Sigmoid colon (tissue), 6 donors: ENCODE measurements at regions not wholly inside any gene's neighbourhood (a gene's known extent, or its start where the extent isn't known, plus 50 kb on each side); places are given as distances from the start of the nearest gene placed in this dataset.
A peak's percentile ranks its signal among the peaks of the same experiment; 100 is the strongest.
"Not testable (repeated sequence)": the region's sequence is repeated elsewhere in the genome, so short reads cannot be mapped to it uniquely, and the experiment has no call there.

Source experiments
- DNase-seq: peaks from one replicate; pipeline ENCODE4 v3.0.0-alpha.2; 2019
- H3K27ac ChIP-seq, 4 donors: fragments of 200-600 bp; sonication (generic); one replicate each; pipeline ENCODE4 v1.5.1; 2016 to 2019; ENCODE audit warnings: mild to moderate bottlenecking in 1 of 4
- H3K27me3 ChIP-seq, 3 donors: fragments of 200-600 bp; sonication (generic); one replicate each; pipeline ENCODE4 v1.5.1; 2019; ENCODE audit warnings: mild to moderate bottlenecking in 1 of 3
- H3K36me3 ChIP-seq, 4 donors: fragments of 200-600 bp; sonication (generic); one replicate each; pipeline ENCODE4 v1.5.1; 2016 to 2019
- H3K4me1 ChIP-seq, 4 donors: fragments of 200-600 bp; sonication (generic); one replicate each; pipeline ENCODE4 v1.5.1; 2017 to 2019
- H3K4me3 ChIP-seq, 4 donors: fragments of 200-600 bp; sonication (generic); one replicate each; pipeline ENCODE4 v1.5.1; 2017 to 2019; ENCODE audit warnings: mild to moderate bottlenecking in 2 of 4, moderate library complexity in 1 of 4
- H3K9me3 ChIP-seq, 4 donors: fragments of 200-600 bp in 3 of 4; sonication (generic) in 3 of 4; one replicate each; pipeline versions ENCODE4 v1.5.1 to v1.6.1; 2013 to 2019
- EP300 ChIP-seq, 4 donors: sonication (generic); formaldehyde crosslinking; IDR thresholded peaks; one replicate each; pipeline ENCODE4 v1.6.1; 2017; ENCODE audit warnings: antibody characterized with exemption in 4 of 4
- POLR2A ChIP-seq, 2 donors: fragments of 450-650 bp; IDR thresholded peaks; one replicate each; pipeline ENCODE4 v1.6.1; 2016; ENCODE audit warnings: antibody characterized with exemption in 2 of 2, mild to moderate bottlenecking in 2 of 2, moderate library complexity in 2 of 2
- POLR2AphosphoS5 ChIP-seq, 4 donors: sonication (generic); formaldehyde crosslinking; IDR thresholded peaks; one replicate each; pipeline ENCODE4 v1.6.1; 2017; ENCODE audit warnings: antibody characterized with exemption in 4 of 4
- WGBS, 2 donors: extraction: QIAGEN DNeasy Blood & Tissue Kit; methylation state at CpG; one replicate each; pipeline ENCODE4 v1.1.7; 2013; 5-methylcytosine and 5-hydroxymethylcytosine counted together
- intact Hi-C: fragments of 100-400 bp; cut with DNase I; formaldehyde crosslinking; loops from one replicate; pipeline ENCODE4 v1.15.1; 2023
- TF ChIP-seq, protein P1 (sequence below), 4 experiments: fragments of 450-650 bp in 3 of 4; fragments of 200-600 bp in 1 of 4; IDR thresholded peaks; one replicate each; pipeline ENCODE4 v1.5.1; 2016 to 2019; ENCODE audit warnings: antibody characterized with exemption in 4 of 4, mild to moderate bottlenecking in 3 of 4, moderate library complexity in 2 of 4
- donor health status: healthy with polysubstance abuse.
- donor health status: healthy.

DNA sequence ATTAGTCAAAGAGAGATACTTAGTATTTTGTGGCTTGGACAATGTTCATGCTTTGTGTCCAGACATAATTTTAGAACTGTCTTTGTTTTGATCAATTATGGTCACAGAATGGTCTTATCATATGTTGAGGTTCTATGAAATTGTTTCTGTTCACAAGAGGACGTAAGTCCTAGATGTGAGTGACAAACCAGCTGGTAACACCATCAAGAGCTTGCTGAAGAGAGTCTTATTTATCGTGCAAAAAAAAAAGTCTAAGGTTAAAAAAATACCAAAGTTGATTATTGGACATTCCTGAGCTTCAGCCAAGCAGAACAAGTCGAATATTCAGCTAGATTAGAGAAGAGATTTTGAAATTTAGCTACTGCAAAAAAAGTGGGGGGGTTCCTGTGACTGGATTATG is 495.9 kb upstream of the NAALADL2 start:
- WGBS, 2 donors, result 42 to 77% methylated on average over 3 of the region's 3 CpGs
- no peak overlapping the region for H3K4me3 ChIP-seq
- TF ChIP-seq, protein P1, sequence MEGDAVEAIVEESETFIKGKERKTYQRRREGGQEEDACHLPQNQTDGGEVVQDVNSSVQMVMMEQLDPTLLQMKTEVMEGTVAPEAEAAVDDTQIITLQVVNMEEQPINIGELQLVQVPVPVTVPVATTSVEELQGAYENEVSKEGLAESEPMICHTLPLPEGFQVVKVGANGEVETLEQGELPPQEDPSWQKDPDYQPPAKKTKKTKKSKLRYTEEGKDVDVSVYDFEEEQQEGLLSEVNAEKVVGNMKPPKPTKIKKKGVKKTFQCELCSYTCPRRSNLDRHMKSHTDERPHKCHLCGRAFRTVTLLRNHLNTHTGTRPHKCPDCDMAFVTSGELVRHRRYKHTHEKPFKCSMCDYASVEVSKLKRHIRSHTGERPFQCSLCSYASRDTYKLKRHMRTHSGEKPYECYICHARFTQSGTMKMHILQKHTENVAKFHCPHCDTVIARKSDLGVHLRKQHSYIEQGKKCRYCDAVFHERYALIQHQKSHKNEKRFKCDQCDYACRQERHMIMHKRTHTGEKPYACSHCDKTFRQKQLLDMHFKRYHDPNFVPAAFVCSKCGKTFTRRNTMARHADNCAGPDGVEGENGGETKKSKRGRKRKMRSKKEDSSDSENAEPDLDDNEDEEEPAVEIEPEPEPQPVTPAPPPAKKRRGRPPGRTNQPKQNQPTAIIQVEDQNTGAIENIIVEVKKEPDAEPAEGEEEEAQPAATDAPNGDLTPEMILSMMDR (IDR thresholded peaks at IDR 0.05), result no peak
- TF ChIP-seq POLR2A (IDR thresholded peaks at IDR 0.05), result no peak
- no peak for TF ChIP-seq EP300 (IDR thresholded peaks at IDR 0.05)
- TF ChIP-seq POLR2AphosphoS5 (IDR thresholded peaks at IDR 0.05), result no peak
- intact Hi-C loops, result no loop called here
- no peaks in the 10 kb centered on the region for H3K4me1 ChIP-seq
- no peak for DNase-seq
- no peaks in the 10 kb centered on the region for H3K27me3 ChIP-seq
- no peak overlapping the region for H3K27ac ChIP-seq
- no peaks in the 10 kb centered on the region for H3K36me3 ChIP-seq
- H3K9me3 ChIP-seq, result no peaks in the 10 kb centered on the region

DNA sequence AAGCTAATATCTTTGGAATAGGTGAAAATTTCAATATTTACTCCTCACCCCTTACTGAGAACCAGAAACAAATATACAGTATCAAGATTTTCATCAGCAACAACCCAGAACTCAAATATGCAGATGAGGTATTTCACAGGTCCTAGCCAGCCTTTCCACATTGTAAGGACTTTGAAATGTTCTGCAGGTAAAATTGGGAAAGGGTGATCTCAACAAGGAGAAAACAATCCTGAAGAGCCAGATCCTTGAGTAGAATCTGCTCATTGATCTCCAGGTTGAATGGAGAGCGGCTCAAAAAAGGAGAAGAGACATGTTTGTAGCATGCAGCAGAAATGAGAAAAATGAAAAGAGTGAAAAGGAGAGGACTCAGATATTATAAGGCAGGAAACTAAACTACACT is 493.3 kb upstream of the NAALADL2 start:
- Histone ChIP-seq H3K9me3 (no peaks in the 10 kb centered on the region), H3K27ac (no peak overlapping the region), H3K27me3 (no peaks in the 10 kb centered on the region), H3K36me3 (no peaks in the 10 kb centered on the region), H3K4me1 (no peaks in the 10 kb centered on the region), H3K4me3 (no peak overlapping the region)
- DNase-seq, result no peak
- intact Hi-C loops, result no loop called here
- TF ChIP-seq, protein P1 (IDR thresholded peaks at IDR 0.05), result no peak
- TF ChIP-seq POLR2A (IDR thresholded peaks at IDR 0.05) (no peak), POLR2AphosphoS5 (IDR thresholded peaks at IDR 0.05) (no peak), EP300 (IDR thresholded peaks at IDR 0.05) (no peak)
- WGBS, 2 donors, result 90 to 93% methylated on average over 1 of the region's 1 CpG

DNA sequence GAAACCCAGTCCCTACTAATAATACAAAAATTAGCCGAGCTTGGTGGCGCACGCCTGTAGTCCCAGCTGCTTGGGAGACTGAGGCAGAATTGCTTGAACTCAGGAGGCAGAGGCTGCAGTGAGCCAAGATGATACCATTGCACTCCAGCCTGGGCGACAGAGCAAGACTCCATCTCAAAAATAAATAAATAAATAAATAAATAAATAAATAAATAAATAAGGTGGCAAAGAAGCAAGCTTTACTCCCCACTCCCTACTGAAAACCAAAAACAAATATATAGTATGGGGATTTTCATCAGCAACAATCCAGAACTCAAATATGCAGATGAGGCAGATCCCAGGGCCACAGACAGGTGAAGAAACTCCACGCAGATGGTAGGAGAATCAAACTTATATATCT is 492.2 kb upstream of the NAALADL2 start:
- DNase-seq, H3K27me3 ChIP-seq, H3K4me3 ChIP-seq, H3K4me1 ChIP-seq, intact Hi-C loops, H3K27ac ChIP-seq, H3K9me3 ChIP-seq, H3K36me3 ChIP-seq: not testable (repeated sequence)
- 78 to 90% methylated on average over 5 of the region's 5 CpGs for WGBS, 2 donors

DNA sequence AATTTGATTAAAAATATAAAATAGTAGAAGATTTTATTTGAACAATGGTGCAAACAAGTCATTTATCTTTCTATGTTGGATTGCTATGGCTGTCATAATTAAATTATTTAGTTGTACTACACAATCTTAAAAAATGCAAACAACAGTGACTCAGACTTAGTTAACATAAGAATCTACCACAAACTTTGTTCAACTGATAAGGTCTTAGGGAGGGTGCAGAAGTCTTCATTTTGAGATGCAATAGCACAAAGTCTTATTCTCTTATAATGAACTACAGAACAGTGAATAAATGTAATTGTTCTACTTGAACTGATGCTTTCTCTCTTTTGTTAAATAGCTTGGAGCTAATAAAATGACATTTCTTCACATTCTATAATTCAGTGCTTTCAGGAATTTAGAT is 482.8 kb upstream of the NAALADL2 start:
- intact Hi-C loops, result no loop called here
- H3K4me3 ChIP-seq, result no peak overlapping the region
- TF ChIP-seq POLR2AphosphoS5 (IDR thresholded peaks at IDR 0.05), result no peak
- TF ChIP-seq EP300 (IDR thresholded peaks at IDR 0.05), result no peak
- no peak for TF ChIP-seq POLR2A (IDR thresholded peaks at IDR 0.05)

GRCh38 chr3:174377096-174377495 is 482.0 kb upstream of the NAALADL2 start:
- intact Hi-C loops, result no loop called here
- no peaks in the 10 kb centered on the region for H3K27me3 ChIP-seq
- WGBS, 2 donors, result 96 to 97% methylated on average over 32 of the region's 32 CpGs
- H3K4me3 ChIP-seq, result no peak overlapping the region
- TF ChIP-seq, protein P1 (IDR thresholded peaks at IDR 0.05), result no peak
- TF ChIP-seq POLR2AphosphoS5 (IDR thresholded peaks at IDR 0.05) (no peak), POLR2A (IDR thresholded peaks at IDR 0.05) (no peak), EP300 (IDR thresholded peaks at IDR 0.05) (no peak)
- H3K36me3 ChIP-seq, result no peaks in the 10 kb centered on the region
- no peaks in the 10 kb centered on the region for H3K9me3 ChIP-seq
- H3K4me1 ChIP-seq, result peaks cover 0 to 10% (median 0%) of the 10 kb centered on the region in 4 donors
- no peak for DNase-seq
- no peak overlapping the region for H3K27ac ChIP-seq

More for the DNA sequence above, 482.8 kb upstream of the NAALADL2 start:
- no peak for DNase-seq
- Histone ChIP-seq H3K27ac (no peak overlapping the region), H3K4me1 (peaks cover 0 to 10% (median 0%) of the 10 kb centered on the region in 4 donors), H3K27me3 (no peaks in the 10 kb centered on the region), H3K36me3 (no peaks in the 10 kb centered on the region), H3K9me3 (no peaks in the 10 kb centered on the region)

- WGBS, 2 donors, result 95% methylated on average over 13 of the region's 13 CpGs
- H3K27ac ChIP-seq, result no peak overlapping the region
- intact Hi-C loops, result no loop called here
- H3K9me3 ChIP-seq, result no peaks in the 10 kb centered on the region
- DNase-seq, result peak; percentile 44
- no peaks in the 10 kb centered on the region for H3K27me3 ChIP-seq
- H3K4me1 ChIP-seq, result peaks cover 0 to 10% (median 0%) of the 10 kb centered on the region in 4 donors
- no peak for TF ChIP-seq EP300 (IDR thresholded peaks at IDR 0.05)
- TF ChIP-seq POLR2AphosphoS5 (IDR thresholded peaks at IDR 0.05), result no peak
- TF ChIP-seq POLR2A (IDR thresholded peaks at IDR 0.05), result no peak
- TF ChIP-seq, protein P1 (IDR thresholded peaks at IDR 0.05), result no peak
- H3K4me3 ChIP-seq, result no peak overlapping the region
- H3K36me3 ChIP-seq, result no peaks in the 10 kb centered on the region
These were observed 481.4 kb upstream of the NAALADL2 start for GRCh38 chr3:174377684-174378083.
